Karpas-422 (cell line): ENCODE measurements at regions not wholly inside any gene's neighbourhood (a gene's known extent, or its start where the extent isn't known, plus 50 kb on each side); places are given as distances from the start of the nearest gene placed in this dataset.
"Not testable (repeated sequence)": the region's sequence is repeated elsewhere in the genome, so short reads cannot be mapped to it uniquely, and the experiment has no call there.

ENCODE experiments used
- DNase-seq: peaks from one replicate; pipeline ENCODE4 v3.0.0-alpha.2; 2015
- H2AFZ ChIP-seq: fragments of 200-600 bp; sonication (generic); 2 replicates; pipeline ENCODE4 v1.6.1; 2014; ENCODE audit warnings: antibody characterized with exemption, low read length, mixed read lengths
- H3K27ac ChIP-seq: fragments of 200-600 bp; sonication (generic); 2 replicates; pipeline ENCODE4 v1.5.1; 2014; ENCODE audit warnings: mild to moderate bottlenecking, low read length, moderate library complexity
- H3K27me3 ChIP-seq: fragments of 200-600 bp; sonication (generic); 2 replicates; pipeline ENCODE4 v1.6.1; 2014; ENCODE audit warnings: low read length, mixed read lengths
- H3K36me3 ChIP-seq: fragments of 200-600 bp; sonication (generic); 2 replicates; pipeline ENCODE4 v1.6.1; 2014; ENCODE audit warnings: low read length, mixed read lengths; ENCODE audit not compliant: insufficient read depth
- H3K4me1 ChIP-seq: fragments of 200-600 bp; sonication (generic); 2 replicates; pipeline ENCODE4 v1.6.1; 2014; ENCODE audit warnings: mild to moderate bottlenecking, low read length, mixed read lengths
- H3K4me2 ChIP-seq: fragments of 200-600 bp; sonication (generic); 2 replicates; pipeline ENCODE4 v1.6.1; 2014; ENCODE audit warnings: low read length, low read depth, mild to moderate bottlenecking; ENCODE audit not compliant: poor library complexity, severe bottlenecking
- H3K4me3 ChIP-seq: fragments of 200-600 bp; sonication (generic); 2 replicates; pipeline ENCODE4 v1.5.1; 2014; ENCODE audit warnings: mild to moderate bottlenecking, antibody characterized with exemption, low read length, mixed read lengths
- H3K79me2 ChIP-seq: fragments of 200-600 bp; sonication (generic); 2 replicates; pipeline ENCODE4 v1.6.1; 2014; ENCODE audit warnings: mild to moderate bottlenecking, low read length, mixed read lengths
- H3K9ac ChIP-seq: fragments of 200-600 bp; sonication (generic); 2 replicates; pipeline ENCODE4 v1.6.0; 2014; ENCODE audit warnings: low read length
- H3K9me2 ChIP-seq: fragments of 200-600 bp; sonication (generic), shearing (Covaris generic); replicated peaks from 2 replicates; pipeline ENCODE4 v1.6.0; 2014; ENCODE audit warnings: mild to moderate bottlenecking, low read length, moderate library complexity; ENCODE audit not compliant: insufficient read depth
- H3K9me3 ChIP-seq: fragments of 300-700, 200-600 bp; sonication (generic); 2 replicates; pipeline ENCODE4 v1.6.1; 2014; ENCODE audit warnings: low read length, mixed read lengths
- H4K20me1 ChIP-seq: fragments of 200-600 bp; sonication (generic); 2 replicates; pipeline ENCODE4 v1.6.1; 2014; ENCODE audit warnings: mild to moderate bottlenecking, antibody characterized with exemption, low read length, low read depth; ENCODE audit not compliant: insufficient read depth

DNA sequence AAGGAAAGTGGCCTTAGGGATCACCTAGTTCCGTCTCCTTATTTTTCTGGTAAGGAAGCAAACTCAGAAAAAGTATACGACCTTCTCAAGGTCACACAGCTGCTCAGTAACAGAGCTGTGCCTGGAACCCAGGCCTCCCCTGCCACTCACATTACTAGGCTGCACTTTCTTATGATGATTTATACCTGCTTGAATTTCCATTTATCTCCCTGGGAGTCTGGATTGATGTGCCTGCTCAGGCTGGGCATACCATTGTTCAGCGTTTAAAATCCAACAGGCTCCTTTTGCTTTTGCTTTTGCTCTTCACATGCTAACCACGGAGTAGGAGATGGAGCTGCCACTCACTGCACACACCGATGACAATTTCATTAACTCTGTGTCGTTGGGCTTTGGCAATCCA is 241.0 kb downstream of the OLFM4 start:
- no peaks in the 10 kb centered on the region for H4K20me1 ChIP-seq
- no peak for DNase-seq
- H3K27me3 ChIP-seq: no peaks in the 10 kb centered on the region
- H3K9me3 ChIP-seq: no peaks in the 10 kb centered on the region
- H3K4me2 ChIP-seq: no peak overlapping the region
- H3K9ac ChIP-seq: no peak overlapping the region
- no peak overlapping the region for H3K4me3 ChIP-seq
- no peaks in the 10 kb centered on the region for H3K9me2 ChIP-seq
- no peaks in the 10 kb centered on the region for H3K79me2 ChIP-seq
- H2AFZ ChIP-seq: no peak overlapping the region
- H3K36me3 ChIP-seq: no peaks in the 10 kb centered on the region
- H3K27ac ChIP-seq: no peak overlapping the region
- no peaks in the 10 kb centered on the region for H3K4me1 ChIP-seq

DNA sequence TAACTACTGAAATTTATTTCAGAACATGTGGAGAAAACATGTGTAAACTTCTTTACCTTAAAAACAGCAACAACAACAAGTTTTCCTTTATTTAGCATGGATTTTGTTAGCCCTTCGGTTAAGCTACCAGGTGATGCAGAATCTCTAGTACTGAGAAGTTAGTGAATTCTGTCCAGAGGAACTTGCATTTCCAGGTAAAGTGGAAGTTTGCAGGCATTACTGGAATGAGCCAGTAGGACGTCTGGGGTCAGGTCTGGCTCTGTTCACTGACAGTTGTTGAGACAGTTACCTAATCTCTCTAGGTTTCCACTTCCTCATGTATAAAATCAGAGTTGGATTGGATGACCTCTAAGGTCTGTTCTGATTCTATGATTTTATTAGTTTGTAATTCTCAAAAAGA is 244.3 kb downstream of the OLFM4 start:
- DNase-seq: no peak
- Histone ChIP-seq H4K20me1 (no peaks in the 10 kb centered on the region), H3K36me3 (no peaks in the 10 kb centered on the region), H3K9me2 (no peaks in the 10 kb centered on the region), H3K9ac (no peak overlapping the region), H3K27ac (no peak overlapping the region), H3K27me3 (no peaks in the 10 kb centered on the region), H2AFZ (no peak overlapping the region), H3K4me3 (no peak overlapping the region), H3K79me2 (no peaks in the 10 kb centered on the region), H3K9me3 (no peaks in the 10 kb centered on the region), H3K4me1 (no peaks in the 10 kb centered on the region), H3K4me2 (no peak overlapping the region)

DNA sequence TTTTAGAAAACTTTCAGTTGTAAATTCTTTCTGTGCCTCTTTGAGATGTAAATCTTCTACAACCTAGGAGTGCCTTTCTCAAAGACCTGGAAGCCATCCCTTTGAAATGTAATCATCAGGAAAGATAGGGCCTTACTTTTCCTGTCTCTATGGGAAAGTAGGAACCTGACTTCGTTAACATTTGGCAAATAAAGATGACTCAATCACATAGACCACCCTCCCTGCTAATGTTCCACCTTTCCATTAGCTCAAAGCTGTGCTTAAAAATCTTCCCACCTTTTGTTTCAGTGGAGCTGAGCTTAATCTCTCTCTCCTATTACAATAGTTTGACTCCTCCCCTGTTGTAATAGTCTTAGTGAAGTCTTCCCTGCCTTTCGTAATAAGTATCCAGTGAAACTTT is 247.7 kb downstream of the OLFM4 start:
- Histone ChIP-seq H3K79me2 (no peaks in the 10 kb centered on the region), H3K4me1 (no peaks in the 10 kb centered on the region), H3K27me3 (no peaks in the 10 kb centered on the region), H3K9me3 (no peaks in the 10 kb centered on the region), H3K4me2 (no peak overlapping the region), H3K9me2 (no peaks in the 10 kb centered on the region), H3K27ac (no peak overlapping the region), H4K20me1 (no peaks in the 10 kb centered on the region), H3K4me3 (no peak overlapping the region), H2AFZ (no peak overlapping the region), H3K9ac (no peak overlapping the region), H3K36me3 (no peaks in the 10 kb centered on the region)
- no peak for DNase-seq

DNA sequence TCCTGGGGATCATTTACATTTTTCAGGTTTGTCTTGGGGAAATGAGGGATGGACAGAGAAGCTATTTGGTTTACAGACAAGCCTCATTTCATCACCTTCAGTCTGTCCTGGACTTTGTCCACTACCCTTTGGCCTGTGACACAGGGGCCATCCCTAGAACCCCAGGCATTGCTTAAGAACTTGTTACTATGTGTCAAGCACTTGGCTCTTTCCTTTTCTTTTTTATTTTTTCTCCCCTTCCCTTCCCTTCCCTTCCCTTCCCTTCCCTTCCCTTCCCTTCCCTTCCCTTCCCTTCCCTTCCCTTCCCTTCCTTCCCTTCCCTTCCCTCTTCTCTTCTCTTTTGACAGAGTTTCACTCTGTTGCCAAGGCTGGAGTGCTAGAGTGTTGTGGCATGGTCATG is 253.1 kb downstream of the OLFM4 start:
- Histone ChIP-seq H3K27ac (no peak overlapping the region), H3K9me2 (no peaks in the 10 kb centered on the region), H3K4me1 (no peaks in the 10 kb centered on the region), H3K4me3 (no peak overlapping the region), H3K27me3 (no peaks in the 10 kb centered on the region), H3K36me3 (no peaks in the 10 kb centered on the region), H3K4me2 (no peak overlapping the region), H3K9me3 (no peaks in the 10 kb centered on the region), H4K20me1 (no peaks in the 10 kb centered on the region), H3K9ac (no peak overlapping the region), H2AFZ (no peak overlapping the region), H3K79me2 (no peaks in the 10 kb centered on the region)
- DNase-seq: no peak

DNA sequence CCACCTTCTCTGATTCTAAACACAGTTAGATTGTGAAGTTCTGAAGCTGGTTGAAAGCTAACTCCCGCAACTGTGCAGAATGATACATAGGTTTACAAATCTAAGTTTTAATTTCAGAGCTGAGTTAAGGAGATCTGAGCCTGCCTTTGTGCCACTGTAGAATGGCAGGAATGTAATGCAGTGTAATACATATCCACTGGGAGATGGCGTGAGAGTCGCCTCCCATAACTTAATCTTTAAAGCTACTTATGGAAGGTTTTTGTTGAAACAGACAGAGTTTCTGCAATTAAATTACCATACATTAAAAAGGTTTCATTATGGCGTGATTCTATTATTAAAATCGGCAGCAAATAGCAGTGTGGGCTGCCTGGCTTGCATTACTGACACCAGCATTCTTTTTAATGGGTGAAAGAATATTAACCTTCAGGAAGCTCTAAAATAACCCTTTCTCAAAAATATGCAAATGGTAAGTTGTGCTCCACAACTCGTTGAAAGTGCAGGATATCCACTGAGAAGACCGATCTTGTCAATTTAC is 257.4 kb downstream of the OLFM4 start:
- Histone ChIP-seq H3K79me2 (no peaks in the 10 kb centered on the region), H2AFZ (no peak overlapping the region), H3K27me3 (no peaks in the 10 kb centered on the region), H4K20me1 (no peaks in the 10 kb centered on the region), H3K36me3 (no peaks in the 10 kb centered on the region), H3K4me1 (no peaks in the 10 kb centered on the region), H3K4me3 (no peak overlapping the region), H3K9me2 (no peaks in the 10 kb centered on the region), H3K9me3 (no peaks in the 10 kb centered on the region), H3K27ac (no peak overlapping the region), H3K4me2 (no peak overlapping the region), H3K9ac (no peak overlapping the region)
- no peak for DNase-seq

DNA sequence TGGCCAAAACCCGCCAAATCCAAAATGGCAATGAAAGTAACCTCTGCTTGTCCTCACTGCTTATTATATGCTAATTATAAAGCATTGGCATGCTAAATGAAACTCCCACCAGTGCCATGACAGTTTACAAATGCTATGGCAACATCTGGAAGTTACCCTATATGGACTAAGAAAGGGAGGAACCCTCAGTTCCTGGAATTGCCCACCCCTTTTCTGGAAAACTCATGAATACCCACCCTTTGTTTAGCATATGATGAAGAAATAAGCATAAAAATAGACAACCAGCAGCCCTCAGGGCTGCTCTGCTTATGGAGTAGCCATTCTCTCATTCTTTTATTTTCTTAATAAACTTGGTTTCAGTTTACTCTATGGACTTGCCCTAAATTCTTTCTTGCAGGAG is 269.8 kb downstream of the OLFM4 start:
- H3K36me3 ChIP-seq: no peaks in the 10 kb centered on the region
- DNase-seq: no peak
- no peak overlapping the region for H3K4me2 ChIP-seq

DNA sequence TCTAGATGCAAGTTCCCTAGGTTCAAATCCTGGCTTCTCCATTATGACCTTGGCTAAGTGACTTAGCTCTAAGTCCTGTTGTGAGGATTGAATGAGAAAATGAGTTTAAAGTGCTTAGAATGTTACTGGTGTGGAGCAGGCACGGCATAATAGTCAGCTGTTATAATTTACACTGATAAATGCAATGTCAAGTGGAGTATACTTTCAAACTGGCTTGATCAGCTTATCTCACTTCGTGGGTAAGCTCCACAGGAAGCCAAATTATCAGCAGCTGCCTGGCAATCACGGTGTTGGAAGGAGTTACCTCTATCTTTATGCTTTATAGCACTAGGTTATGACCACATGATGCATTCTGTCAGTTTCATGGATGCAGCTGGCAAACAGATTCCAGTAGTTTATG is 272.8 kb downstream of the OLFM4 start:
- Histone ChIP-seq H3K9me3 (no peaks in the 10 kb centered on the region), H3K4me3 (no peak overlapping the region), H3K4me2 (no peak overlapping the region), H2AFZ (no peak overlapping the region), H4K20me1 (no peaks in the 10 kb centered on the region), H3K9ac (no peak overlapping the region), H3K4me1 (no peaks in the 10 kb centered on the region), H3K9me2 (no peaks in the 10 kb centered on the region), H3K79me2 (no peaks in the 10 kb centered on the region), H3K36me3 (no peaks in the 10 kb centered on the region), H3K27me3 (no peaks in the 10 kb centered on the region), H3K27ac (no peak overlapping the region)
- DNase-seq: no peak

More for the DNA sequence above, 269.8 kb downstream of the OLFM4 start:
- no peaks in the 10 kb centered on the region for H3K9me2 ChIP-seq
- H2AFZ ChIP-seq: no peak overlapping the region
- no peak overlapping the region for H3K4me3 ChIP-seq
- H3K27me3 ChIP-seq: no peaks in the 10 kb centered on the region
- H3K9me3 ChIP-seq: no peaks in the 10 kb centered on the region
- no peaks in the 10 kb centered on the region for H4K20me1 ChIP-seq
- no peak overlapping the region for H3K27ac ChIP-seq
- no peaks in the 10 kb centered on the region for H3K4me1 ChIP-seq
- no peak overlapping the region for H3K9ac ChIP-seq
- H3K79me2 ChIP-seq: no peaks in the 10 kb centered on the region

DNA sequence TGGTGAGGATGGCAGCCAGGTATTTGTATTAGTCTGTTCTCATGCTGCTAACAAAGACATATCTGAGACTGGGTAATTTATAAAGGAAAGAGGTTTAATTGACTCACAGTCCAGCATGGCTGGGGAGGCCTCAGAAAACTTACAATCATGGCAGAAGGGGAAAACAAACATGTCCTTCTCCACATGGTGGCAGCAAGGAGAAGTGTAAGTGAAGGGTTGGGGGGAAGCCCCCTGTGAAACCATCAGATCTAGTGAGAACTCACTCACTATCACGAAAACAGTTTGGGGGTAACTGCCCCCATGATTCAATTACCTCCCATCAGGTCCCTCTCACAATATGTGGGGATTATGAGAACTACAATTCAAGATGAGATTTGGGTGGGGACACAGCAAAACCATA is 276.8 kb downstream of the OLFM4 start:
- H3K9me2 ChIP-seq, H3K27ac ChIP-seq, H3K4me2 ChIP-seq, H3K4me1 ChIP-seq, H3K36me3 ChIP-seq, H3K4me3 ChIP-seq, H3K27me3 ChIP-seq, H3K79me2 ChIP-seq, H3K9ac ChIP-seq, H4K20me1 ChIP-seq, H2AFZ ChIP-seq, DNase-seq, H3K9me3 ChIP-seq: not testable (repeated sequence)

DNA sequence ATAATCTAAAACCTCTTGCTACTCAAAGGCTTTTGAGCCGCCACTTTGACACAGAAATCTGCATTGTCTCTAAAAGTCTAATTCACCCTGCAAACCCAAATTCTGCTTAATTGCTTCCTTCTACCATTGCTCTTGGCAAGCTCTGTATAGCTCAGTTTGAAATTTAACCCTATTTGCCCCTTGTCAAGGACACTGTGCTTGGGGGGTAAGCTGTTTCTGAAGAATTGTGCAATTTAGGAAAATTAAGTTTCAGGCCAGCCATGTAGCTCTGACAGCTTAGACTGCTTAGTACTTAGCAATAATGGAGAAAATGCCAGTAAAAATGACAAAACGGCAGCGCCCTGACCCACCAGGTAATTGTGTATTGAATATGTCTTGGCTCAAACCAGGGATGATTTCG is 282.2 kb downstream of the OLFM4 start:
- Histone ChIP-seq H3K27me3 (no peaks in the 10 kb centered on the region), H2AFZ (no peak overlapping the region), H3K9ac (no peak overlapping the region), H3K4me3 (no peak overlapping the region), H3K4me2 (no peak overlapping the region), H3K36me3 (no peaks in the 10 kb centered on the region), H3K4me1 (no peaks in the 10 kb centered on the region), H4K20me1 (no peaks in the 10 kb centered on the region), H3K79me2 (no peaks in the 10 kb centered on the region), H3K27ac (no peak overlapping the region), H3K9me2 (no peaks in the 10 kb centered on the region), H3K9me3 (no peaks in the 10 kb centered on the region)
- DNase-seq: no peak
